Hematopoietic multipotent progenitor cell treated with erythropoietin and hydrocortisone succinate and interleukin-3 and kit ligand, for 8 days (in vitro differentiated cells): ENCODE measurements at regions not wholly inside any gene's neighbourhood (a gene's known extent, or its start where the extent isn't known, plus 50 kb on each side); places are given as distances from the start of the nearest gene placed in this dataset.
A peak's percentile ranks its signal among the peaks of the same experiment; 100 is the strongest.
"Not testable (repeated sequence)": the region's sequence is repeated elsewhere in the genome, so short reads cannot be mapped to it uniquely, and the experiment has no call there.

Experiments
- DNase-seq: peaks from one replicate; pipeline ENCODE4 v3.0.0-alpha.2; 2015

GRCh38 chrX:109782994-109783700, 50.1 kb upstream of the ACSL4 start:
- no peak for DNase-seq

- no peak for DNase-seq
Measured at GRCh38 chrX:109783701-109784079, 50.6 kb upstream of the ACSL4 start.

GRCh38 chrX:109785053-109785452, 52.0 kb upstream of the ACSL4 start:
- DNase-seq, result no peak

GRCh38 chrX:109790511-109790910, 57.5 kb upstream of the ACSL4 start:
- not testable (repeated sequence) for DNase-seq

- no peak for DNase-seq
Measured at GRCh38 chrX:109793191-109793590, 60.1 kb upstream of the ACSL4 start.

GRCh38 chrX:109795682-109796081, 62.6 kb upstream of the ACSL4 start:
- DNase-seq, result no peak

- peak; percentile 23 for DNase-seq
Measured at GRCh38 chrX:109797311-109797975, 64.4 kb upstream of the ACSL4 start.

- DNase-seq, result no peak
Measured at GRCh38 chrX:109812236-109812635, 79.2 kb upstream of the ACSL4 start.

- DNase-seq, result peak; percentile 64
Measured at GRCh38 chrX:109813236-109813635, 80.2 kb upstream of the ACSL4 start.

GRCh38 chrX:109818976-109819375, 85.9 kb upstream of the ACSL4 start:
- no peak for DNase-seq

GRCh38 chrX:109822861-109823260, 89.8 kb upstream of the ACSL4 start:
- DNase-seq, result no peak

GRCh38 chrX:109826954-109827708, 94.1 kb upstream of the ACSL4 start:
- DNase-seq, result no peak

GRCh38 chrX:109827772-109828171, 94.7 kb upstream of the ACSL4 start:
- no peak for DNase-seq

GRCh38 chrX:109830157-109830703, 97.2 kb upstream of the ACSL4 start:
- peak; percentile 40 for DNase-seq

GRCh38 chrX:109830704-109831206, 97.7 kb upstream of the ACSL4 start:
- no peak for DNase-seq

- DNase-seq, result no peak
Measured at GRCh38 chrX:109831326-109831985, 98.4 kb upstream of the ACSL4 start.

- DNase-seq, result peak; percentile 65
Measured at GRCh38 chrX:109839694-109840567, 106.9 kb upstream of the ACSL4 start.

GRCh38 chrX:109840585-109840984, 107.5 kb upstream of the ACSL4 start:
- peak; percentile 72 for DNase-seq

GRCh38 chrX:109841257-109841656, 108.2 kb upstream of the ACSL4 start:
- DNase-seq, result no peak

GRCh38 chrX:109841869-109842579, 109.0 kb upstream of the ACSL4 start:
- peak; percentile 96 for DNase-seq

- DNase-seq, result no peak
Measured at GRCh38 chrX:109842611-109843010, 109.6 kb upstream of the ACSL4 start.
